ENCODE measurements at regions not wholly inside any gene's neighbourhood (a gene's known extent, or its start where the extent isn't known, plus 50 kb on each side); places are given as distances from the start of the nearest gene placed in this dataset.
"Not testable (repeated sequence)": the region's sequence is repeated elsewhere in the genome, so short reads cannot be mapped to it uniquely, and the experiment has no call there.

DNA sequence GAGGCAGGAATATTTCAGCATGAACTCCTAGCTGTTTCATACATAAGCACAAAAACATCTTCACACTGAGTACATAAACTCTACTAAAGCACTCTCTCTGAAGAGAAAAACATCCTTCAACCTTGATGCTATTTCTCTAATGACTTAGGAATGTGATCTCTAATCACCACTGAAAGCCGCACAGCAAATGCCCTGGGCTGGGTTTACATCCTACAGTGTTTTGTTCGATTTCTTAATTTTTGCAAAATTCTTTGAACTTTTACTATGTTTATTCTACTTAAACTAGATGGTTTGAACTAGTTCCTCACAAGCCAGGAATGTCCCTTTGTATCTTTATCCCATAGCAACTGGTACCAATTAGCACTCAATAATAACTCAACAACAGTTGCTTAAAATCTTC is 130.9 kb upstream of the ABI3BP start:
- FAIRE-seq (no peak), DNase-seq (ENCODE audit: insufficient read length, low spot score) (no peak)
- TF ChIP-seq POLR2AphosphoS5 (IDR thresholded peaks at IDR 0.05; ENCODE audit: low read depth, low read length) (no peak), TAF1 (IDR thresholded peaks at IDR 0.05; ENCODE audit: low read depth, low read length) (no peak)

- FAIRE-seq (no peak), DNase-seq (ENCODE audit: insufficient read length, low spot score) (no peak)
- TF ChIP-seq POU2F2 (IDR thresholded peaks at IDR 0.05; ENCODE audit: low read depth, low read length) (no peak), SPI1 (IDR thresholded peaks at IDR 0.05; ENCODE audit: low read depth, low read length) (no peak), PAX5 (IDR thresholded peaks at IDR 0.05; ENCODE audit: insufficient read depth, low read length, severe bottlenecking) (no peak), TAF1 (IDR thresholded peaks at IDR 0.05; ENCODE audit: low read depth, low read length) (no peak), POLR2AphosphoS5 (IDR thresholded peaks at IDR 0.05; ENCODE audit: low read depth, low read length) (no peak), POLR2A (IDR thresholded peaks at IDR 0.05; ENCODE audit: low read depth, low read length) (no peak)
Observed at GRCh38 chr3:101123081-101123480, 129.9 kb upstream of the ABI3BP start.

DNA sequence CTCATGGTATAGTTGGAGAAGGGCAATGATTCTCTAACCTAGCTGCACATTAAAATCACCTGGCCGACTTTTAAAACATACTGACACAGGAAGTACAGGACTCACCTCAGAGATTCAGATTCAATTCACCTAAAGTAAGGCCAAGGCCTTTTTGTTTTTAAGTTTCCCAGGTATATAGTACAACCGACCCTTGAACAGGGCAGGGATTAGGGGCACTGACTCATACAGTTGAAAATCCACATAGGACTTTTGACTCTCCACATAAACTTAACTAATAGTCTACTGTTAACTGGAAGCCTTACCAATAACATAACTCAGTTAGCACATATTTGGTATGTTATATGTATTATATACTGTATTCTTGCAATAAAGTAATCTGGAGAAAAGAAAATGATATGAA is 129.5 kb upstream of the ABI3BP start:
- FAIRE-seq, result no peak

GRCh38 chr3:101120039-101120438 is 126.8 kb upstream of the ABI3BP start:
- DNase-seq (ENCODE audit: insufficient read length, low spot score) (no peak), FAIRE-seq (no peak)
- no peak for TF ChIP-seq PAX5 (IDR thresholded peaks at IDR 0.05; ENCODE audit: insufficient read depth, low read length, severe bottlenecking)
- no peak for TF ChIP-seq POLR2A (IDR thresholded peaks at IDR 0.05; ENCODE audit: low read depth, low read length)
- TF ChIP-seq POU2F2 (IDR thresholded peaks at IDR 0.05; ENCODE audit: low read depth, low read length), result no peak
- TF ChIP-seq TAF1 (IDR thresholded peaks at IDR 0.05; ENCODE audit: low read depth, low read length), result no peak
- no peak for TF ChIP-seq SPI1 (IDR thresholded peaks at IDR 0.05; ENCODE audit: low read depth, low read length)
- no peak for TF ChIP-seq POLR2AphosphoS5 (IDR thresholded peaks at IDR 0.05; ENCODE audit: low read depth, low read length)

More for the DNA sequence above, 129.5 kb upstream of the ABI3BP start:
- DNase-seq (ENCODE audit: insufficient read length, low spot score), result no peak
- TF ChIP-seq POLR2A (IDR thresholded peaks at IDR 0.05; ENCODE audit: low read depth, low read length) (no peak), TAF1 (IDR thresholded peaks at IDR 0.05; ENCODE audit: low read depth, low read length) (no peak), POU2F2 (IDR thresholded peaks at IDR 0.05; ENCODE audit: low read depth, low read length) (no peak), SPI1 (IDR thresholded peaks at IDR 0.05; ENCODE audit: low read depth, low read length) (no peak), POLR2AphosphoS5 (IDR thresholded peaks at IDR 0.05; ENCODE audit: low read depth, low read length) (no peak), PAX5 (IDR thresholded peaks at IDR 0.05; ENCODE audit: insufficient read depth, low read length, severe bottlenecking) (no peak)

- DNase-seq (ENCODE audit: insufficient read length, low spot score), result no peak
Observed at GRCh38 chr3:101119535-101119934, 126.3 kb upstream of the ABI3BP start.

DNA sequence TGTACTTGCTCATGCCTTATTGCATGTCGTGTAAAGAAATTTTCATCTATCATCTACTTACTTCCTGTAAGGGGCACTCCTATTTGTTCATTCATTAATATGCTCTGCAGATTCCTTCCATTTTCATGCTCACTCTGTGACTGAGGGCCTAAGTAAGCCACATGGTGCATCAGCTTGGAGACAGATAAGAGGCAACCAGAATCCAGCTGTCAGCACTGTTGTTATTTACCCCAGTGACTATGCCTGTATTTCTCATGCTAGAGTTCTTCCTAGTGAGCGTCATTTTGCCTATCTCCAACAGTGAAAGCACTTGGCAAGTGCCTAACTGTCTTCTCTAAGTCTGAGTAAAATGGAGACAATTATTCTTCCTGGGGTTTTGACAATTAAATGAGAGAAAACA is 124.8 kb upstream of the ABI3BP start:
- TF ChIP-seq SPI1 (IDR thresholded peaks at IDR 0.05; ENCODE audit: low read depth, low read length), result no peak
- no peak for TF ChIP-seq POU2F2 (IDR thresholded peaks at IDR 0.05; ENCODE audit: low read depth, low read length)
- no peak for TF ChIP-seq PAX5 (IDR thresholded peaks at IDR 0.05; ENCODE audit: insufficient read depth, low read length, severe bottlenecking)
- TF ChIP-seq POLR2AphosphoS5 (IDR thresholded peaks at IDR 0.05; ENCODE audit: low read depth, low read length), result no peak
- no peak for TF ChIP-seq TAF1 (IDR thresholded peaks at IDR 0.05; ENCODE audit: low read depth, low read length)
- TF ChIP-seq POLR2A (IDR thresholded peaks at IDR 0.05; ENCODE audit: low read depth, low read length), result no peak
- FAIRE-seq, result no peak
- DNase-seq (ENCODE audit: insufficient read length, low spot score), result no peak

More at GRCh38 chr3:101119535-101119934, 126.3 kb upstream of the ABI3BP start:
- TF ChIP-seq SPI1 (IDR thresholded peaks at IDR 0.05; ENCODE audit: low read depth, low read length) (no peak), POLR2AphosphoS5 (IDR thresholded peaks at IDR 0.05; ENCODE audit: low read depth, low read length) (no peak), POU2F2 (IDR thresholded peaks at IDR 0.05; ENCODE audit: low read depth, low read length) (no peak)
- no peak for FAIRE-seq

- no peak for FAIRE-seq
- DNase-seq (ENCODE audit: insufficient read length, low spot score), result no peak
- TF ChIP-seq SPI1 (IDR thresholded peaks at IDR 0.05; ENCODE audit: low read depth, low read length) (peak; percentile 70), POLR2AphosphoS5 (IDR thresholded peaks at IDR 0.05; ENCODE audit: low read depth, low read length) (no peak), TAF1 (IDR thresholded peaks at IDR 0.05; ENCODE audit: low read depth, low read length) (no peak)
Observed at GRCh38 chr3:101117465-101117864, 124.2 kb upstream of the ABI3BP start.

DNA sequence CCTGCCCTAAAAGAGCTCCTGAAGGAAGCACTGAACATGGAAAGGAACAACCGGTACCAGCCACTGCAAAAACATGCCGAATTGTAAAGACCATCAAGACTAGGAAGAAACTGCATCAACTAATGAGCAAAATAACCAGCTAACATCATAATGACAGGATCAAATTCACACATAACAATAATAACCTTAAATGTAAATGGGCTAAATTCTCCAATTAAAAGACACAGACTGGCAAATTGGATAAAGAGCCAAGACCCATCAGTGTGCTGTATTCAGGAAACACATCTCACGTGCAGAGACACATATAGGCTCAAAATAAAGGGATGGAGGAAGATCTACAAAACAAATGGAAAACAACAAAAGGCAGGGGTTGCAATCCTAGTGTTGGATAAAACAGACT is 117.1 kb upstream of the ABI3BP start:
- FAIRE-seq; DNase-seq (ENCODE audit: insufficient read length, low spot score): not testable (repeated sequence)

DNA sequence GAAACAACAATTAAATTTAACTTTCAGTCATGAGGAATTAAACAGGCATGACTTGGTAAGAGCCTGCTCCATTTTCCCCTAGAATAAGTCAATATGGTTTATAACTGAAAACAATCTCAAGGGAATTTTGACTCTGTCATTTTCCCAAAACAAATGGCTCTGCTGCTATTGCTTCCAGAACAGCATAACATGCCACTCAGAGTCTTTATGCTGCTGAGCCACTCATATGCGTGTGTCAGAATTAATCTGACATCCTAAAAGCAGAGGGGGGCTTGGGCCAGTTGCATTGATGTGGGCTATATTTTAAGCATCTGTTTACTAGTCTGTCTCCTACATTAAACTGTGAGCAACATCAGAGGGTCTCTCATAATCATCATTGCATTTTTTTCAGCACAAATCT is 111.1 kb upstream of the ABI3BP start:
- no peak for FAIRE-seq
- TF ChIP-seq POLR2A (IDR thresholded peaks at IDR 0.05; ENCODE audit: low read depth, low read length) (no peak), TAF1 (IDR thresholded peaks at IDR 0.05; ENCODE audit: low read depth, low read length) (no peak), POU2F2 (IDR thresholded peaks at IDR 0.05; ENCODE audit: low read depth, low read length) (no peak), POLR2AphosphoS5 (IDR thresholded peaks at IDR 0.05; ENCODE audit: low read depth, low read length) (no peak), PAX5 (IDR thresholded peaks at IDR 0.05; ENCODE audit: insufficient read depth, low read length, severe bottlenecking) (no peak), SPI1 (IDR thresholded peaks at IDR 0.05; ENCODE audit: low read depth, low read length) (no peak)
- no peak for DNase-seq (ENCODE audit: insufficient read length, low spot score)

DNA sequence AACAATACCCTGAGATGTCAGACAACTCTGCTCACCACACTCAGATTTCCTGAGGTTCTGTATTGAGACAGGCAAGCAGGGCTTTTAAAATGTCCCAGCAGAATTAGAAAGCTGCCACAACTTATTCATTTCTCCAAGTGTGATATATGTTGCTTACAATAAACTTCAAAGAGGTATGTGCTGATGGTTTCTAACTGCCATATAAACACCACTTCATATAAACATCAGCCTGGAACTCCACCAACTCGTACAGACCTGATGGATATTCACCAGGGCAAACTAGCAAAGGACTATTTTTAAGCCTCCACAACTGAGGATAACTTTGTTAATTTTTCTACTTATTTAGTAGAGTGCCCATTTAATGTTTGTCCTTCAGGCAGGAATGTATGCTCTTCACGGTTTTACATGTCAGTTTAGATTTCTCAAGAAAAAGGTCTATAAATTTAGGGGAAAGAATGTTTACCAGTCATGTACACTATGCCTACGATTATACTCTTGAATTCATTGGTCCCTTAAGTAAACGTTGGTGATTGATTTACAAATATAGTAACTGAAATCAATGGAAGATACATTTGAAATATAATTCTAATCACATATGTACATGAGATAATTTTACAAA is 109.6 kb upstream of the ABI3BP start:
- DNase-seq (ENCODE audit: insufficient read length, low spot score) (no peak), FAIRE-seq (no peak)

More for the DNA sequence above, 109.6 kb upstream of the ABI3BP start:
- TF ChIP-seq POLR2AphosphoS5 (IDR thresholded peaks at IDR 0.05; ENCODE audit: low read depth, low read length) (no peak), SPI1 (IDR thresholded peaks at IDR 0.05; ENCODE audit: low read depth, low read length) (no peak), POU2F2 (IDR thresholded peaks at IDR 0.05; ENCODE audit: low read depth, low read length) (no peak), POLR2A (IDR thresholded peaks at IDR 0.05; ENCODE audit: low read depth, low read length) (no peak), PAX5 (IDR thresholded peaks at IDR 0.05; ENCODE audit: insufficient read depth, low read length, severe bottlenecking) (no peak), TAF1 (IDR thresholded peaks at IDR 0.05; ENCODE audit: low read depth, low read length) (no peak)

Measured in GM12891 (cell line).